ENCODE measurements at regions not wholly inside any gene's neighbourhood (a gene's known extent, or its start where the extent isn't known, plus 50 kb on each side); places are given as distances from the start of the nearest gene placed in this dataset.

DNA sequence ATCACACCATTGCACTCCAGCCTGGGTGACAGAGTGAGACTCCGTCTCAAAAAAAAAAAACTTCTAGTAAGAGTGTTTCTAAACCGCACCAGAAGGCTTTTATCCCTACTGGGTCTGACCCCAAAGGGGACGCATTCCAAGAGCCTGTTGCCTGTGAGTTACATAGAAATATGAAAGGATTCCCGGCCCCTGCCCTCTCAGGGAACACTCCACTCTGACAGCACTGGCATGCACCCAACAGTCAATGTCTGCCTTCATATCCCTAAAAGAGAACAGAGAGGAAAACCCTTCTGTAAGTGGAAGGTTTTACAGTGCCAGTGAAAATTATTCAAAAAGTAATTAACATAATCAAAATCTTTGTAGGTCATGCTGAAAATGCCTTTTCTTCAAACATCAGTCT lies 117.1 kb upstream of the PTPRT start:
- TF ChIP-seq, protein P1, sequence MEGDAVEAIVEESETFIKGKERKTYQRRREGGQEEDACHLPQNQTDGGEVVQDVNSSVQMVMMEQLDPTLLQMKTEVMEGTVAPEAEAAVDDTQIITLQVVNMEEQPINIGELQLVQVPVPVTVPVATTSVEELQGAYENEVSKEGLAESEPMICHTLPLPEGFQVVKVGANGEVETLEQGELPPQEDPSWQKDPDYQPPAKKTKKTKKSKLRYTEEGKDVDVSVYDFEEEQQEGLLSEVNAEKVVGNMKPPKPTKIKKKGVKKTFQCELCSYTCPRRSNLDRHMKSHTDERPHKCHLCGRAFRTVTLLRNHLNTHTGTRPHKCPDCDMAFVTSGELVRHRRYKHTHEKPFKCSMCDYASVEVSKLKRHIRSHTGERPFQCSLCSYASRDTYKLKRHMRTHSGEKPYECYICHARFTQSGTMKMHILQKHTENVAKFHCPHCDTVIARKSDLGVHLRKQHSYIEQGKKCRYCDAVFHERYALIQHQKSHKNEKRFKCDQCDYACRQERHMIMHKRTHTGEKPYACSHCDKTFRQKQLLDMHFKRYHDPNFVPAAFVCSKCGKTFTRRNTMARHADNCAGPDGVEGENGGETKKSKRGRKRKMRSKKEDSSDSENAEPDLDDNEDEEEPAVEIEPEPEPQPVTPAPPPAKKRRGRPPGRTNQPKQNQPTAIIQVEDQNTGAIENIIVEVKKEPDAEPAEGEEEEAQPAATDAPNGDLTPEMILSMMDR (conservative IDR thresholded peaks at IDR 0.05), result no peak
- TF ChIP-seq EZH2 (IDR thresholded peaks at IDR 0.05; ENCODE audit: low read depth), result no peak

Data from PC-9 (cell line).